ENCODE measurements at regions not wholly inside any gene's neighbourhood (a gene's known extent, or its start where the extent isn't known, plus 50 kb on each side); places are given as distances from the start of the nearest gene placed in this dataset.

GRCh38 chr1:110286564-110286963 lies 52.6 kb upstream of the RBM15 start:
- FAIRE-seq (no peak), DNase-seq (ENCODE audit: extremely low read depth in 1 of 4, low spot score in 3 of 4) (no peak), ATAC-seq (no peak)
- Histone ChIP-seq H3K27me3 (ENCODE audit: control insufficient read depth in 2 of 2, insufficient read depth in 2 of 2, low read length in 2 of 2) (peaks cover 23 to 42% of the 10 kb centered on the region in 2 experiments), H3K4me1 (replicated peaks in 1 of 2; ENCODE audit: control insufficient read depth in 2 of 2, insufficient read depth in 2 of 2, low read length in 2 of 2) (no peaks in the 10 kb centered on the region), H3K27ac (ENCODE audit: extremely low read depth, low read depth, low read length) (no peak overlapping the region), H2AFZ (ENCODE audit: low read depth, low read length) (no peak overlapping the region), H3K9me3 (replicated peaks; ENCODE audit: control insufficient read depth, insufficient read depth, low read depth, low read length) (no peaks in the 10 kb centered on the region), H4K20me1 (replicated peaks; ENCODE audit: control insufficient read depth, insufficient read depth, low read length) (no peaks in the 10 kb centered on the region), H3K36me3 (ENCODE audit: control insufficient read depth, insufficient read depth, low read length) (no peaks in the 10 kb centered on the region), H3K4me2 (ENCODE audit: insufficient read depth, low read length) (no peak overlapping the region), H3K4me3 (no peak overlapping the region), H3K79me2 (ENCODE audit: control insufficient read depth, insufficient read depth, low read length) (no peaks in the 10 kb centered on the region), H3K9me1 (ENCODE audit: control insufficient read depth, insufficient read depth, low read length) (no peaks in the 10 kb centered on the region), H3K9ac (ENCODE audit: insufficient read depth in 1 of 2, low read depth in 2 of 2, low read length in 2 of 2) (no peak overlapping the region)
- ChIA-PET POLR2A (interaction anchor here (0.6 kb wide), 1 partner anchor 169 kb away, joined by 3 read pairs; no protein-coding TSS in a partner anchor), CTCF (ENCODE audit: low intra/inter-chr PET ratio) (interaction anchor here (0.7 kb wide), 1 partner anchor 167 kb away, joined by 3 read pairs; no protein-coding TSS in a partner anchor)
- TF ChIP-seq ZNF316 (IDR thresholded peaks at IDR 0.05) (no peak), U2AF1 (optimal IDR thresholded peaks at IDR 0.05; ENCODE audit: low read depth, low read length) (no peak), POLR2AphosphoS2 (IDR thresholded peaks at IDR 0.05; ENCODE audit: low read length) (no peak), MCM2 (IDR thresholded peaks at IDR 0.05; ENCODE audit: low read depth) (no peak), STAT5A (IDR thresholded peaks at IDR 0.05; ENCODE audit: borderline replicate concordance, low read length) (no peak), U2AF2 (optimal IDR thresholded peaks at IDR 0.05; ENCODE audit: low read depth, low read length) (no peak), ZNF431 (CRISPR knock-in tag; IDR thresholded peaks at IDR 0.05) (no peak), STAG1 (CRISPR knock-in tag; IDR thresholded peaks at IDR 0.05; ENCODE audit: borderline replicate concordance) (no peak), TAF7 (tag; IDR thresholded peaks at IDR 0.05) (no peak), RBM39 (optimal IDR thresholded peaks at IDR 0.05; ENCODE audit: low read depth, low read length) (no peak), NCOA2 (IDR thresholded peaks at IDR 0.05; ENCODE audit: partially characterized antibody in 2 of 2) (no peak), DPF2 (IDR thresholded peaks at IDR 0.05) (no peak)
- intact Hi-C loops (cut with micrococcal nuclease) = no loop called here
- 5% methylated on average over 2 of the region's 2 CpGs for WGBS (ENCODE audit: insufficient coverage, low coverage, missing lambda C conversion rate)
- no TSS peak for BruUV-seq (replicated peaks)
- in situ Hi-C loops (cut with MboI) = no loop called here

All from K562 (cell line).